MM.1S (cell line): ENCODE measurements at regions not wholly inside any gene's neighbourhood (a gene's known extent, or its start where the extent isn't known, plus 50 kb on each side); places are given as distances from the start of the nearest gene placed in this dataset.

Experiments used
- DNase-seq: peaks from one replicate; pipeline ENCODE4 v3.0.0-alpha.2; 2015
- H2AFZ ChIP-seq: fragments of 300-600 bp; sonication (generic); 2 replicates; pipeline ENCODE4 v1.6.0; 2016; ENCODE audit warnings: antibody characterized with exemption, low read length
- H3F3A ChIP-seq: fragments of 300-600 bp; sonication (generic); 2 replicates; pipeline ENCODE4 v1.6.1; 2016; ENCODE audit warnings: mild to moderate bottlenecking, antibody characterized with exemption, low read length, moderate library complexity, mixed read lengths; ENCODE audit not compliant: insufficient read depth
- H3K27ac ChIP-seq: fragments of 300-600 bp; sonication (generic); 2 replicates; pipeline ENCODE4 v1.5.1; 2016; ENCODE audit warnings: mild to moderate bottlenecking, low read length
- H3K27me3 ChIP-seq: fragments of 300-600 bp; sonication (generic); replicated peaks from 2 replicates; pipeline ENCODE4 v1.6.0; 2016; ENCODE audit warnings: low read length; ENCODE audit not compliant: insufficient read depth
- H3K36me3 ChIP-seq: fragments of 300-600 bp; sonication (generic); replicated peaks from 2 replicates; pipeline ENCODE4 v1.6.1; 2016; ENCODE audit warnings: mild to moderate bottlenecking, low read length, mixed read lengths; ENCODE audit not compliant: insufficient read depth
- H3K4me1 ChIP-seq: fragments of 300-600 bp; sonication (generic); 2 replicates; pipeline ENCODE4 v1.6.1; 2016; ENCODE audit warnings: low read length, mixed read lengths
- H3K4me2 ChIP-seq: fragments of 300-600 bp; sonication (generic); 2 replicates; pipeline ENCODE4 v1.6.0; 2016; ENCODE audit warnings: low read depth, low read length
- H3K4me3 ChIP-seq: fragments of 300-600 bp; sonication (generic); 2 replicates; pipeline ENCODE4 v1.5.1; 2016; ENCODE audit warnings: low read length, mixed read lengths
- H3K79me2 ChIP-seq: fragments of 300-600 bp; sonication (generic); 2 replicates; pipeline ENCODE4 v1.6.1; 2016; ENCODE audit warnings: mixed run types, low read length, mixed read lengths
- H3K9ac ChIP-seq: fragments of 300-600 bp; sonication (generic); 2 replicates; pipeline ENCODE4 v1.6.1; 2016; ENCODE audit warnings: low read length, mixed read lengths
- H3K9me2 ChIP-seq: fragments of 300-600 bp; sonication (generic); replicated peaks from 2 replicates; pipeline ENCODE4 v1.6.1; 2016; ENCODE audit warnings: mild to moderate bottlenecking, low read length, mixed read lengths; ENCODE audit not compliant: insufficient read depth
- H3K9me3 ChIP-seq: fragments of 300-600 bp; sonication (generic); replicated peaks from 2 replicates; pipeline ENCODE4 v1.6.1; 2016; ENCODE audit warnings: mild to moderate bottlenecking, low read length, mixed read lengths; ENCODE audit not compliant: insufficient read depth
- H4K20me1 ChIP-seq: fragments of 300-600 bp; sonication (generic); 2 replicates; pipeline ENCODE4 v1.6.1; 2016; ENCODE audit warnings: mild to moderate bottlenecking, low read length, moderate library complexity, mixed read lengths; ENCODE audit not compliant: insufficient read depth
- CTCF ChIP-seq: fragments of 300-600 bp; sonication (generic); IDR thresholded peaks from 2 replicates; pipeline ENCODE4 v1.5.1; 2016; ENCODE audit warnings: antibody characterized with exemption, low read length, mixed read lengths
- EZH2 ChIP-seq: fragments of 300-600 bp; sonication (generic); optimal IDR thresholded peaks from 2 replicates; pipeline ENCODE3; 2017; ENCODE audit warnings: low read depth, mild to moderate bottlenecking, antibody characterized with exemption, low read length, mixed read lengths
- EZH2phosphoT487 ChIP-seq: fragments of 300-600 bp; sonication (generic); IDR thresholded peaks from 2 replicates; pipeline ENCODE4 v1.6.1; 2018; ENCODE audit warnings: antibody characterized with exemption, low read length

- no peak overlapping the region for H3K4me3 ChIP-seq
- H3K27me3 ChIP-seq = no peaks in the 10 kb centered on the region
- no peak overlapping the region for H3K9ac ChIP-seq
- no peaks in the 10 kb centered on the region for H3F3A ChIP-seq
- H3K79me2 ChIP-seq = no peaks in the 10 kb centered on the region
- H4K20me1 ChIP-seq = no peaks in the 10 kb centered on the region
- TF ChIP-seq EZH2phosphoT487 = no peak
- no peak for TF ChIP-seq EZH2
- TF ChIP-seq CTCF = no peak
- no peak for DNase-seq
- no peak overlapping the region for H3K27ac ChIP-seq
- H3K9me2 ChIP-seq = no peaks in the 10 kb centered on the region
- H3K9me3 ChIP-seq = no peaks in the 10 kb centered on the region
- H3K36me3 ChIP-seq = no peaks in the 10 kb centered on the region
- H3K4me2 ChIP-seq = no peak overlapping the region
- H2AFZ ChIP-seq = no peak overlapping the region
- H3K4me1 ChIP-seq = 0 out of 2 replicates have a peak, but pooled peaks cover 5% of the 10 kb centered on the region
Observed at GRCh38 chr4:41408859-41409593, 128.9 kb upstream of the LIMCH1 start.

GRCh38 chr4:41409594-41409895, 128.4 kb upstream of the LIMCH1 start:
- Histone ChIP-seq H3K36me3 (no peaks in the 10 kb centered on the region), H3K4me1 (0 out of 2 replicates have a peak, but pooled peaks cover 6% of the 10 kb centered on the region), H4K20me1 (no peaks in the 10 kb centered on the region), H3K27ac (no peak overlapping the region), H3K4me3 (no peak overlapping the region), H3K9ac (no peak overlapping the region), H3K27me3 (no peaks in the 10 kb centered on the region), H3K9me2 (no peaks in the 10 kb centered on the region), H3K9me3 (no peaks in the 10 kb centered on the region), H2AFZ (no peak overlapping the region), H3F3A (no peaks in the 10 kb centered on the region), H3K4me2 (no peak overlapping the region), H3K79me2 (no peaks in the 10 kb centered on the region)
- DNase-seq = no peak
- TF ChIP-seq EZH2 (no peak), CTCF (no peak), EZH2phosphoT487 (no peak)

GRCh38 chr4:41410049-41410448, 127.9 kb upstream of the LIMCH1 start:
- Histone ChIP-seq H3F3A (no peaks in the 10 kb centered on the region), H3K27me3 (no peaks in the 10 kb centered on the region), H3K4me1 (0 out of 2 replicates have a peak, but pooled peaks cover 6% of the 10 kb centered on the region), H3K9me2 (no peaks in the 10 kb centered on the region), H3K36me3 (no peaks in the 10 kb centered on the region), H3K9ac (no peak overlapping the region), H4K20me1 (no peaks in the 10 kb centered on the region), H2AFZ (no peak overlapping the region), H3K4me2 (no peak overlapping the region), H3K4me3 (no peak overlapping the region), H3K9me3 (no peaks in the 10 kb centered on the region), H3K27ac (no peak overlapping the region), H3K79me2 (no peaks in the 10 kb centered on the region)
- DNase-seq = no peak
- no peak for TF ChIP-seq EZH2phosphoT487
- TF ChIP-seq EZH2 = no peak
- no peak for TF ChIP-seq CTCF
